ENCODE measurements at regions not wholly inside any gene's neighbourhood (a gene's known extent, or its start where the extent isn't known, plus 50 kb on each side); places are given as distances from the start of the nearest gene placed in this dataset.

DNA sequence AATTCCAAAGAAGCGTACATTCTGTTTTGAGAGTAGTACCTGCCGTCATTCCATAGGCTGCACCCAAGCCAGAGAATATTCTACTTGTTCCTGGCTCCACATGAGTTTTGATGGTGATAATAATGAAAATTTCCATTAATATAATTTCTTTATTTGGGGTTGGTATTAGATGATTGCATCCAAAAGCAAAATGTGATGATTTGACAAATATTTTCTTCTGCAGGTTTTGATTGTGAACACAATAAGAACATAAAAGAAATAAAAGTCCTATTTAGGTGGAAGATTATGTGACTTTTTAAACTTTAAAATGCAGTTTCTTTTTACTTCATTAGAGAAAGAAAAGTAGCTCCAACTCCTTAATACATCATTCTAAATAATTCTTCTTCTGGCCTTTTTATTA lies 284.8 kb upstream of the FMN2 start:
- TF ChIP-seq, protein P1, sequence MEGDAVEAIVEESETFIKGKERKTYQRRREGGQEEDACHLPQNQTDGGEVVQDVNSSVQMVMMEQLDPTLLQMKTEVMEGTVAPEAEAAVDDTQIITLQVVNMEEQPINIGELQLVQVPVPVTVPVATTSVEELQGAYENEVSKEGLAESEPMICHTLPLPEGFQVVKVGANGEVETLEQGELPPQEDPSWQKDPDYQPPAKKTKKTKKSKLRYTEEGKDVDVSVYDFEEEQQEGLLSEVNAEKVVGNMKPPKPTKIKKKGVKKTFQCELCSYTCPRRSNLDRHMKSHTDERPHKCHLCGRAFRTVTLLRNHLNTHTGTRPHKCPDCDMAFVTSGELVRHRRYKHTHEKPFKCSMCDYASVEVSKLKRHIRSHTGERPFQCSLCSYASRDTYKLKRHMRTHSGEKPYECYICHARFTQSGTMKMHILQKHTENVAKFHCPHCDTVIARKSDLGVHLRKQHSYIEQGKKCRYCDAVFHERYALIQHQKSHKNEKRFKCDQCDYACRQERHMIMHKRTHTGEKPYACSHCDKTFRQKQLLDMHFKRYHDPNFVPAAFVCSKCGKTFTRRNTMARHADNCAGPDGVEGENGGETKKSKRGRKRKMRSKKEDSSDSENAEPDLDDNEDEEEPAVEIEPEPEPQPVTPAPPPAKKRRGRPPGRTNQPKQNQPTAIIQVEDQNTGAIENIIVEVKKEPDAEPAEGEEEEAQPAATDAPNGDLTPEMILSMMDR (IDR thresholded peaks at IDR 0.05), result no peak
- no peak for TF ChIP-seq EP300 (IDR thresholded peaks at IDR 0.05)
